Lung microvascular endothelial cell (primary cell): ENCODE measurements at regions not wholly inside any gene's neighbourhood (a gene's known extent, or its start where the extent isn't known, plus 50 kb on each side); places are given as distances from the start of the nearest gene placed in this dataset.

Experiments used
- DNase-seq, 2 donors: peaks; one replicate each; pipeline versions ENCODE4 v3.0.0 to v3.0.0-alpha.2; 2010; ENCODE audit warnings: low read depth in 2 of 2

DNA sequence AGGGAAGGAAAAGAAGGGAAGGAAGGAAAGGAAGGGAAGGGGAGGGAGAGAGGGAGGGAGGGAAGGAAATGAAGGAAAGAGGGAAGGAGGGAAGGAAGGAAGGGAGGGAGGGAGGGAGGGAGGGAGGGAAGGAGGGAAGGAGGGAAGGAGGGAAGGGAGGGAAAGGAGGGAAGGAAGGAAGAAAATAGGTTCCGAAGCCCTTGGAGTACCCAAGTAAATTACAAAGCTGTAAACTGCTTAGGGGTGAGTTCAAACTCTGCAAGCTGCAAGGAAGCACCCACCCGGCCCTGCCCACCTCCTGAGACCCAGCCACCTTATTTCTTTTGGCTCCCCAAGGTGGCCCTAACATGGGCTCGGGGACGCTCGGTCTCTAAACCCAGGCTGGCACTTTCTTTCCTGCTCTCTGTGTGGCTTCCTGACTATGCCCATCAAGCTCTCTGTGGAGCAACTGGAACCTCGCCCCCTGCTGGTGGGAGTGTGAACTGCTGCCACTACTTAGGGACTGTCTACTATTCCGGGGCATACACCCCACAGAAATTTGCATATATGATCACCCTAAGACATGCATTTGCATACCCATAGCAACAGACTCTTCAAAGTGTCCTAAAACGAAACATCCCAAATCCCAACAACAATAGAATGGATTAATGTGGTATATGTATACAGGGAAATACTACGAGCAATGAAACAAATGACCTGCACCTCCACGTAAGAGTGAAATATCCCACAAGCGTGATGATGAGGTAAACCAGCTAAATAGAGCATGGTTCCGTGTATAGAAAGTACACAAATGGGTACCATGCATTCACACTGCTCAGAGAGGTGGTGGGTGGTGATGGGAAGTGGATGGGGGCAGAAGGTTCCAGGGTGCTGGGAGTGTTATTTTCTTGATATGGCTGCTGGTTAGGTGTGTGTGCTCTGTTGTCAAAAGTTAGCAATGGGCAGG lies 151.7 kb upstream of the TBL1X start:
- DNase-seq = peak; percentile 20 to 21

DNA sequence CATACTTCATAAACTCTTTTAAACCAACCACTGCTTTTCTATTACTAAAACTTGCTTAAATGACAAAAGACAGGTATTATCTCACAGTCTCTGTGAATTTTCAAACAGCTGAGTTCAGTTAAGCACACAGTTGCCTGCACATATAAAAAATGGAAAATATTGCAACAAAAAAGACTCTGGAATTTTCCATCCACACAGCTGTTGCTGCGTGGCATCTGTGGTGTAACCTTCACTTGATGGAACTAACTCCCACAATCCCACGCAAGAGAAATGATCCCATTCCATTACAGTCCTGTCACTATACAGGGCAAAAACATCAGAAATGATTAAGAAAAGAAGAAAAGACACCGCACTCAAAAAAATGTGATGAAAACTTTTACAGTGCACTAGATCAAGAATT lies 149.8 kb upstream of the TBL1X start:
- no peak for DNase-seq

- DNase-seq = no peak
Observed at GRCh38 chrX:9316096-9316495, 148.8 kb upstream of the TBL1X start.

DNA sequence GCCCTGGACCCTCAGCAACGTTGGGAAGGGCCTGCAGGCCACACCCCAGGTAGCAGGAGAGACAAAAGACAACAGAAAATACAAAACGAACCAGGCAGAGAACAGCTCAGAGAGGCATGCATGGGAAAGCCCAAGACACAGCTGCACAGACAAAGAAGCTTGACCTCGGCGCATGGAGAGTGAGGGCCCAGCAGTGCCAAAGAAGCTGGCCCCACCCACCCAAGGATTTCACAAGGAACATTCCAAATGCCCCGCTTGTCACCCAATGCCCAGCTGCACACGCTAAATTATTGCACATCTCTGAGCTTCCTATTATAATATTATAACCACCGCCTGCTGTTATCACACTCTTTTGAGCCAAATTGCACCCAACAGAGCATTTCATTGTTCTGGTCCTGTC lies 147.7 kb upstream of the TBL1X start:
- no peak for DNase-seq

DNA sequence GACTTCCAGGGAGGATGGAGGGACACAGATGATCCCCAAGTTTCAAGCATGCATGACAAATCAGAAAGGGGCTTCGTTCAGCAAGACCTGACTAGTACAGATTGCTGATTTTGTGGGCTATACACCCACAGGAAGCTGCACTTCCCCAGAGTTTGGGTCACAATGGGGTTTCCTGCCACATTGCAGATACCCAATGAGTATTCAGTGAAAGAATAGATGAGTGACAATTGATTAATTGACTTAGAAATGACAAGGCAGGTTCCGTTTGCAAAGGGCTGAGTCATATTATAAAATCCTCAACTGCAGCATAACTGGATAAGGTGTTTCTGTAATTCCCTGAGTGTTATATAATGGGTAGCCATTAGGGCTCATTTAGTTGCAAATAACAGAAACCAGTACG lies 146.6 kb upstream of the TBL1X start:
- peak; percentile 13 to 63 for DNase-seq

GRCh38 chrX:9318766-9319165 lies 146.1 kb upstream of the TBL1X start:
- no peak for DNase-seq

GRCh38 chrX:9320940-9321339 lies 143.9 kb upstream of the TBL1X start:
- DNase-seq = no peak

DNA sequence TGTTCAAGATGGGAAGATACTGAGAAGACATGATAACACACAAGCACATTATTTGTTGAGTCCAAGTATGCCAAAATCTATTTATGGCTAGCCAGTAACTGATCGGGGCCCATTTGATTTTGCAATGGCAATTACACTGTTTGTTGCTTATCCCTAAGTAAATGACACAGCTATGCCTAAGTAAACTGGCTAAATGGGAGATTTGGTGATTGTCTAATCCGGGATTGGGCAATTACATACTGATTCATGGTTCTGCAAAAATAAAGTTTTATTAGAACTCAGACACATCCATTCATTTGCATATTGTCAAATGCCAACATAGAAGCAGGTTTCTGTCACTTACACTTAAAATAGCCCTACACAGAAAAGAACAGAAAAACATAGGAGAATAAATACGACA lies 140.2 kb upstream of the TBL1X start:
- DNase-seq = no peak

GRCh38 chrX:9326369-9326768 lies 138.5 kb upstream of the TBL1X start:
- DNase-seq = no peak

DNA sequence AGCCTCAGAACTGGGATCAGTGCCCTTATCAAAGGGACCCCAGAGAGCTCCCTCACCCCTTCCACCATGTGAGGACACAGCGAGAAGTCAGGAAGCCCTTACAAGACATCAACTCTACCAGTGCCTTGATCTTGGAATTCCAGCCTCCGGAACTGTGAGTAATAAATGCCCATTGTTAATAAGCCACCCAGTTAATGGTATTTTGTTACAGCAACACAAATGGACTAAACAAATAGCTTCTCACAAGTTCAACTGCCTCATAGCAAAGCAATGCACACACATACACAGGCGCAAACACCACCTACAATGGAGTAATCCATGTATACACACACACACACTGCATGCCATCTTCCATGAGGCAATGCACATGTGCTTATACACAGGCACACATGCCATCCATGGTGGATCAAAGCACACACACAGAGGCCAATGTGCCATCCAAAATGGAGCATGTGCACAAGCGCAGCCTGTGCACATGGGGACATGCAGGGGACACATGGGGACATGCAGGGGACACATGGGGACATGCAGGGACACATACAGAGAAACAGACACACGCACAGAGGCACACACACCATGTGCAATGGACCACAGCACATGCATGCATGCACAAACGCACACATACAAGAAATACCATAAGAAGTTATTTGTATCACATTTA lies 137.6 kb upstream of the TBL1X start:
- DNase-seq = no peak

DNA sequence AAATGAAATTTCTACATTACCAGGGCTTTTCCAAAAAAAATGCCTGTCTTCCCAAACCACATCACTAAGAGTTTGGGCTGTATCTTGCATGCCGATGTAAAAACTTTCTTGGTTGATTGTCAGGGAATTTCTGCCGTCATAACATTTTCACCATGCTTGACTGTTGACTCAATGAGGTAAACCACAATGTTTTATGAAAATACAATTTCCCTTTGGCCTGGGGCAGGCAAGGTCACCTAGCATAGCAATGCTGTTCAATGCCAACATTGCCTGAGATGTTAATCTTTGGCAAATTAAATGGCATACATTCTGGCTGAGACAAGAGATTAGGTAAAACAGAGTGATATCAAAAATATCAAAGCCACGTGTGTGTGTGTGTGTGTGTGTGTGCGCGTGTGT lies 137.1 kb upstream of the TBL1X start:
- DNase-seq = no peak

DNA sequence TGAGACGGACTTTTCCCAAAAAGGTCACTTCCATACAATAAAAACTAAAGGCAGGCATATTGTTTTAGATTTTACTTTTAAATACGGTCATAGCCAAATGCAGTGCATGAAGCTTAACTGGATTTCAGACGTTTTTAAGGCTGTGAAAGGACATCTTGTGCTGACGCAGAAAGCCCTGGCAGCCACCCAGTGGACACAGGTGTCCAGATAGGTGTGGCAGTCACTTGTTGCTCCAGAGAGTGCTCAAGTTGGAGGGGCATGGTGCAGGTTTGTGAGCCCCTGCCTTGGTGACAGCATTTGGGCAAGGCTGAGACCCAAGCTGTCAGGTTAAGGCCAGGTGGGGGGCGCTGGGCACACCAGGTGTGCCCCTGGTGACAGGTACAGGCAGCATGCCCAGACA lies 135.8 kb upstream of the TBL1X start:
- DNase-seq = no peak

- DNase-seq = no peak
Observed at GRCh38 chrX:9330249-9330982, 134.4 kb upstream of the TBL1X start.

GRCh38 chrX:9333873-9334560 lies 130.8 kb upstream of the TBL1X start:
- no peak for DNase-seq

- no peak for DNase-seq
Observed at GRCh38 chrX:9335251-9335650, 129.6 kb upstream of the TBL1X start.

DNA sequence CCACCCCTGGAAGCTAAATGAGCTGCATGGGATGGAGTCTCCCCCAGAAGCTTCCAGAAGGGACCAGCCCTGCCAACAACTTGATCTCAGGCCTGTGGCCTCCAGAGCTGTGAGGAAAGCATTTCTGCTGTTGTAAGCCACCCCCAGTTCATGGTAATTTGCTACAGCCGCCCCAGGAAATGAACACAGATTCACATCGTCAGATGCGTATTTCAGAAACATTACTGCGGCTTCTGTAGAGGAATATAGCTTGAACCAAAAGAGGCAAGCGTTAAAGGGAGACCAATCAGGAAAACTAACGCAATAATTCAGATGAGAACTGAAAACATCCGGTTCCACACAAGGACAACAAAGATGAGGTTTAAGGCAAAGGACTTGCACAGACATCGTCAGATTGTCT lies 128.4 kb upstream of the TBL1X start:
- no peak for DNase-seq

GRCh38 chrX:9337046-9337445 lies 127.8 kb upstream of the TBL1X start:
- DNase-seq = no peak

DNA sequence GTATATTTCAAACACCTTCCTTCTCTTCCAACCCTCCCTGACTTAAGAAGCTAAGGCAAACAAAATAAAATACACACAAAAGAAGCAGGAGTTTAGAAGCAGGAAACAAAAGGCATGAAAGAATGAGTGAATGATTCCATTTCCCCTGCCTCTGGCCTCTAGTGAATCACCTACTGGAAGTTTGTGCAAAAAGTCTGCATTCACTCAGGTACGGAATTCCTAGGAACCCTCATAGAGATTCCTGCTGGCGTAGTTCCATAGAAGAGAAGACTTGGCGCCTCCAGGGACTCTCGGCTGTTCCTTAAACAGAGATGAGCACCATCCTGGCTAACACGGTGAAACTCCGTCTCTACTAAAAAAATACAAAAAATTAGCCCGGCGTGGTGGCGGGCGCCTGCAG lies 125.9 kb upstream of the TBL1X start:
- no peak for DNase-seq

- DNase-seq = no peak
Observed at GRCh38 chrX:9339603-9340491, 125.0 kb upstream of the TBL1X start.

DNA sequence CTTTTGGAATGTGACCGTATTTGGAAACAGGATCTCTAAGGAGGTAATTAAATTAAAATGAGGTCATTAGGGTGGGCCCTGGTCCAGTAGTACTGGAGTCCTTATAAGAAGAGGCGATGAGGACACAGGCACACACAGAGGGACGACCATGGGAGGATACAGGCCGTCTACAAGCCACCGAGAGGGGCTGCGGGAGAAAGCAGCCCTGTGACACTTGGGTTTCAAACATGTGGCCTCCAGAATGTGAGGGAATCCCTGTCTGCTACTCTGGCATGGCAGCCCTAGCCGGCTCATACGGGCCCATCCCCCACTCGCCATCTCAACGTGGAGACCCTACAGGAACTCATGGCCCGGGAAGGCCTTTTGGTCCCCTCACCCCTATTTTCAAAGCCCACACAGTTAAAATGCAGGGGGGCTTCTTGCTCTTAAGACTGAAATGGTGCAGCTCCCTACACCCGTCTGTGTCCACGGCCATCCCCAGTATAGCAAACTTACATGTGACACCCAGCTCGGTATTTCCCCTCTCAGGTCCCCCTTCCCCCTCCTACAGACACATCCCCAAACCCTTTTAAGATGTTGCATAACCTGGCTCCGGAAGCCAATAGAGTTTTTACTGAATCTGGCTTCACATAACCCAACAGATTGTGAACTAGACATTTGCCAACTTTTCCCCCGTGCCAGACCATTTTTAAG lies 124.1 kb upstream of the TBL1X start:
- DNase-seq = peak in 1 of 2 donors; percentile 10
